ENCODE measurements at regions not wholly inside any gene's neighbourhood (a gene's known extent, or its start where the extent isn't known, plus 50 kb on each side); places are given as distances from the start of the nearest gene placed in this dataset.

DNA sequence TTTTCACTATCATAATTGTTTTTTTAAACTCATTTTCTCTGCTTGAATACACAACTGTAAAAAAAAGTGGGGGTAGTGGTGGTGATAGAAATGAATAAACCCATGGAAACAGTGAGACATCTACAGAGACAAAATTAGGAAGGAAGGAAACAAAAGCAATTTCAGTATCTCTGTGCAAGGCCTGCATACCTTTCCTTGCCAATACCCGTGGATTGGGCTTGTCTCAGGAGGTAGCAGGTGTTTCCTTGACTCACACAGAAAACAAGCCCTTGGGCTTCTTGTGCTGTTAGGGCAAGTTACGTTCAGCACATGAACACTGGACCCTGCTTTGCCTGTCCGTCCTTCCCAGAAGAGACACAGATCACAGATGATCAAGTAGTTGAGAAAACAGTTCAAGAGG is 372.2 kb downstream of the ZSWIM6 start:
- TF ChIP-seq SUZ12 (IDR thresholded peaks at IDR 0.05; ENCODE audit: extremely low read depth, insufficient read depth, insufficient read length), result no peak
- TF ChIP-seq YY1 (IDR thresholded peaks at IDR 0.05; ENCODE audit: insufficient read depth, insufficient read length), result no peak
- no peak for TF ChIP-seq ZNF274 (IDR thresholded peaks at IDR 0.05; ENCODE audit: low read depth, low read length)

Data from NT2/D1 (cell line).